ENCODE measurements at regions not wholly inside any gene's neighbourhood (a gene's known extent, or its start where the extent isn't known, plus 50 kb on each side); places are given as distances from the start of the nearest gene placed in this dataset.

DNA sequence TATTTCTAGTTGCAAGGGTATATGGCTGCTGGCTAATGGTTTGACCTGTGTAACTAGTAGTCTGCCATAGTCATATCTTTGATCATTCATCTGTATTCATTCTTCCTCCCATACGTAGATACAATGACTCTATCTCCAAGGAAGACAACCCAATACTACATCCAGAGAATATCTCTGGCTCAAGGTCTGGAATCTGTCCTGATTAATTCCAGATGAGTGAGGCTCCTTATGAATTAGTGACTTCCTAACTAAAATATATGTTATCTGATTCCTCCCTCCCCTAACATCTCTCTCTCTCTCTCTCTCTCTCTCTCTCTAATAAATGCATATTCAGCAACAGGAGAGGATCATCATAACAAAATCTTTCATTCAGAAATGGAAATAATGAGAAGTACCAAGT, 641.5 kb downstream of the FAT4 start:
- DNase-seq = no peak

DNA sequence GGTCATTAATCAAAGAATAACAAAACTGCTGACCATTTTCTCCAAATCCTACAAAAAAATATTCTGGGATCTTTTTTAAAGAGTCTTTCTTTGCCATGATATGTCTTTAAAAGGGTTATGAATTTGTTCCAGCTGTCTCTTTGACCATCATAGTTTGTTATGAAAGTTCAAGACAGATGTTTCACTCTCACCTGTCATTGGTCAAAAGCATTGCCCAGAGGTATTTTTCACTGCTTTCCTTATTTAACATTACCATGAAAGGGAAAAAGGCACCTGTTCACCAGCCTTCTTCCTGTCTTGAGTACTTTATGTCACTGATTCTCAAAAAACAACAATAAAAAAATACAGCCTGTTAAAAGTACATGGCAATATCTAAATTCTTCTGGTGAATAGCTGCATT, 643.8 kb downstream of the FAT4 start:
- no peak for DNase-seq

DNA sequence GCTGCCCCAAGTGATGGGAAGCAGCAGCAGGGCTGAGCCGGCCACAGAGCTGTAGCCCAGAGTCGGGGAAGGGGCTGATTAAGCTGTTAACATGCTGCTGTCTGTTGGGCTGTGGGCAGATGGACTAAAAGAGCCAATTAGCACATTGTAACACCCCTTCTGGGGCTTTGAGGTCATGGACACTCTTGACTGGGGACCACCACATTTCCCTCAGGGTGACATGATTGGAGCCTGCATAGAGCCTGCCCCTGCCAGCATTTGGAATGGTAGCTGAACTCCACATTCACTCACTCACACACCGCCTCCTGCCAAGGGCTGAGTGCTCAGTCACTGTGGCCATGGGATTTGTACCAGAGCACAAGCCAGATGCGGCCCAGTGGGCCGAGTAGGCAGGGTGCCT, 646.9 kb downstream of the FAT4 start:
- no peak for DNase-seq

DNA sequence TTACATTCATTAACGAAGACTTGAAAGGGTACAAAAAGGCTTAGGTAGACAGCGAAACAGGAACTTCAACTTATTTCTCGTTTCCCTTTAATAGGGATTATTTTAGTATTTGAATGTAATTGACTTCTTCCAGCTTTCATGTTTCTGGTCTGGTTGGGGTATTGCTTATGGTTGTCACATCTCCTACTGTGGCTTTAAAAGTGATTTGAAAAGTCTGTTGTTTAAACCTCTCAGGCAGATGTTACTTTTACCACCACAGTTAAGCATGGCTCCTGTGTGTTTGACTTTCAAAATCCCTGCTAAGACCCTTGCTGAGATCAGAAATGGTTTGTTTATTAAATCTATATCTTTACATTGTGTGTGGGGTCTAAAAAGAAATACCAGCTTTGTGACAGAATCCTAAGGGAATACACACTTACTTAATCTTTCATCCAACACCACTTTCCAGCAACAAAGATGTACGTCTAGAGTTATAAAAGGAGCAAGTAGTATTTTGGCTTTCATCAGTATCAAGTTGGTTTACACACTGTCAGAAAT, 661.2 kb downstream of the FAT4 start:
- DNase-seq = peak; percentile 8

DNA sequence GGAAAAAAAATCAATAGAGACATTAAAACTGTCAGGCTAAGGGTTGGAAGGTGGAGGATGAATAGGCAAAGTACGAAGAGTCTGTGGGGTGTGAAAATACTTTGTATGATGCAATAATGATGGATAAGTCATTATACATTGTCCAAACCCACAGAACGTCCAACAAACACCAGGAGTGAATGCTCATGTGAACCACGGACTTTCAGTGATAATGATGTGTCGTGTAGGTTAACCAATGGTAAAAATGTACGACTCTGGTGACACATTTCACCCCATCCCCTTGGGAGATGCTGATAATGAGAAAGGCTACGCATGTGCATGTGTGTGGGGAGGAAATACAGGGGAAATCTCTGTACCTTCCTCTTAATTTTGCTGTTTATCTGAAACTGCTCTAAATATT, 665.2 kb downstream of the FAT4 start:
- no peak for DNase-seq

DNA sequence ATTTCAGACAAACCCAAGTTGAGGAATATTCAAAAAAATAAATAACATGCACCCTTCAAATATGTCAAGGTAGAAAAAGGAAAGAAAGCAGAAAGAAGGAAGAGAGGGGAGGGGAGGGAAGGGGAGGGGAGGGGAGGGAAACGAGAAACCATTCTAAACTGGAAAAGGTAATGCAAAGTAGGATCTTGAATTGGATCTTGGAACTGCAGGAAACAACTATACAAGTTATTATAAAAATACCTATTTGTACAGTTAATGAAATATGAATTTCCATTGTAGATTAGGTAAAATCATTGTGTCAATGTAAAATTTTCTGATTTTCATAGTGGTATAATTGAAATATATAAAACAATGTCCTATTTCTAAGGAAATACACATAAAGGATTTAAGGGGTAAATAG, 668.4 kb downstream of the FAT4 start:
- DNase-seq = no peak

DNA sequence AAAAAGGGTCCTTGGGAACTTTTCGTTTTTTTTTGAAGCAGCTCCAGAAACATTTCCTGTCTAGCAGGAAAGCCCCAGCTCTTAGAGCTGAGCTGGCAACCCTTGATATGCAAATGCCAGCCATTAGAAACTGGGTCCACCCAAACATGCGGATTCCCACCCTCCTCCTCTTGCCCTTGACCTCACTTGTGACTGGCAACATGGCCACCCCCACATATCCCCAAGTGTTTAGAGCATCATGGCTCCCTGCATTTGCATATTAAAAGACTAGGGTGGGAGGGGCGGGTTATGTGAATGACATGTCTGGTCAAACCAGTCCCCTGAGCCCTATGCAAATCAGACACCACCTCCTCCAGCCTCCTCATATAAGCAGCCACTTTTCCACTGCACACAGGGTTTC, 671.1 kb downstream of the FAT4 start:
- no peak for DNase-seq

DNA sequence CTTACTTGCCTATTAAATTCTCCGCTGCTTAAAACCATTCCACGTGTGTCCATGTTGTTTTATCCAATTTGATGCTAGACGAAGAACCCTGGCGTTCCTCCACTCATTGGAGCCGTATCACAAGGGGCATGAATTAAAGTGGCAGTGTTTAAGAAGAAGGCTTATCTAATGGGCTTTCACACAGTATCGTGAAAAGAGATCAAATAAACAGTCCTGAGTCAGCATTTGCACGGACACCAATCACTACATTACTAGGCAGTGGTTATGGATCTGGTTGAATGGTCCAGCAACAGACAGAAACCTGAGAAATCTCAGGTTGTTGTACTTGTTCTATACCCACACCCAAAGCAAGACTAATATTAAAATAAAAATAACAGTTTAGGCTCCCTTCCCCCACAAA, 671.6 kb downstream of the FAT4 start:
- DNase-seq = no peak

DNA sequence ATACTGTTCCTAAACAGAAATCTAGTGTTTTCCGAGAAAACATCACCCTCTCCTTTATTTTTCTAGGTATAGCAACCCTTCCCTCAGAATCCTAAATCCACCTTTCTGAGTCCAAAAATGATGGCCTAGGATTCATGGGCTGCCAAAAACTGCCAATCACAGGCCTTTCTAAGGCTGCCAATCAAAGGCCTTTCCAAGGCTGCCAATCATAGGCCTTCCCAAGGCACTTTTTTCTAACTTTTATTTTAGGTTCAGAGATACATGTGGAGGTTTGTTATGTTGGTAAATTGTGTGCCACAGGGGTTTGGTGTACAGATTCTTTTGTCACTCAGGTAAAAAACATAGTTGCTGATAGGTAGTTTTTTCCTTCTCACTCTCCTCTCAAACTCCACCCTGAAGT, 673.7 kb downstream of the FAT4 start:
- no peak for DNase-seq

DNA sequence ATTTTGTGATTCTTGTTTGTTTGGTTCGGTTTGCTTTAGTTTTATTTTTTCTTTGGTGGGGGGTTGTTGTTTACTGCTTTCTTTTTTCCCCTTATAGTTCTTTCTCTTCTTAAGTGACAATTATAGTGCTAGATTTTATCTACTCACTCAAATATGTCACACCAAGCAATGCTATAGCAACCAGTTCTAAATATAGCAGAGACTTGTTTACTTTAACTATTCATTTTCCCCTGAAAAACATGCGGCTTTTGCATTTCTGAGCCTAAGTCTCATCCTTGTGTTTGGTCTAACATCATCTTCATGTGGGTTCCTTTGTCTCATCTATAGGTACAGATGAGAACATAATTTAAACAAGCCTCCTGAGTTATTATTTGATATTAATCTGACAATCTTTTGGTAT, 676.6 kb downstream of the FAT4 start:
- no peak for DNase-seq

DNA sequence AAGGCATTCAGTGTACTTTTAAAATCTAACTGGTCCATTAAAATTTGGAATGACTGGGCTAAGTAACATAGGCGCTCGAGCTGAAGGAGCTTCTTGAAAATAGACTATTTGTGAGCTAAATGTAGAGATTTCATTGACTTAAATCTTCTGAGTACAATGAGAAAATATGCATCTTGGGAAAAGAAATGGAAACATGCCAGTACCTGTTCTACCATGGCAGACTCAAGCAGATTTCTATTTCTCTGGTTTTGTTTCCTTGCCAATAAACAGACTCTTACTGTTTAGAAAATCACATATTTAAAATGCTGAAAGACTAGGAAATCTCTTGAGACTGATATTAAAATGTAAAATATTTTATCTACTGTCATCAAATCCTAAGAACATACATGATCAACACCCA, 678.1 kb downstream of the FAT4 start:
- no peak for DNase-seq

DNA sequence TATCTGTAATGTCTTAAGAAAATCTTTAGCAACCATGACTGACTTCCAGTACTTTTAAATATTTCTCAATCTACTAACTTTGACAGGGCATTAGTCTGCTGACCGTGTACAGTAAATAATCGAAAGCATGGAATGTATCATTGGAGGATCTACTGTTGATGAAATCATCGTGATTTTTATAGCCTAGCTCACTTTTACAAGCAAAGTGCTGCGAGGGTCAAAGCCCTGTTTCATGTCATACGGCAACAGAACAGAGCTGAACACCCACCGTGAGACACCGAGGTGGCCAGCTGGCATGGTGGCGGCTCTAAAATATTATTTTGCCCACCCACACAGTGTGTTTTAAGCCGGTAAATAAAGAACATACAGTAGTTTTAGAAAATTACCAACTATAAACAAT, 679.3 kb downstream of the FAT4 start:
- DNase-seq = no peak

DNA sequence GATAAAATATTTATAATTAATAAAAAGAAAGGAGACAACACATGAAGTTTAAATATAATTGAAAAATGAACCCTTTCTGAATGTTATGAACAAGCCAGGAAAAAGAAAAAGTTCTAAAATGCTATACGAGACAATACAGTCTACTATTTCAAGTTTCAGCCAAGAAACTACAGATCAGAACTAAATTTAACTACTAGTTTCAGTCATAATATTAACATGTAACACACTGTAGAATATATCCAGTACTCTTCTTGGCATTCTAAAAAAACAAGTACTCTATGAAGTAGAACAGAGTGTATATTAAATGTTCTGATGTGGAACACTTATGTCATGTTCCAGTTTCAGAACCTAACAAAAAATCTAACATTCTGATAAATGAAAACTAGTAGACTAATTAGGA, 679.7 kb downstream of the FAT4 start:
- no peak for DNase-seq

DNA sequence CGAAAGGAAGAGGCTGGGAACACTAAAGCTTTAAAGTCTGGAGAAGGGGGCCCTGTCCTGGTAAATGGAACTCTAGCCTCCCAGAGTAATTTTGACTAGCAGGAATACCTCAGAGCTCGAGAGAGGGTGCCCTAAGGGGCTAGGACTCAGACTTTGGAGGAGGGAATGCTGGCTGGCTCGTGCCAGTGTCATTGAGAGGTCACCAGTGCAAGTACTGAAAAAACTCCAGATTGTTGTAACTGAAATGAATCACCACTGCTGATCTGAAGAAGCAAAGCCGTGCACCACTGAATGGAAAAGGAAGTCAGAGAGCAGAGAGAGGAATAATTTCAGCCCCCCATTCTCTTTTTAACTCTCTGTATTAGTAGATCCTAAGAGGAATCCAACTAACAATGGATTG, 690.2 kb downstream of the FAT4 start:
- DNase-seq = peak; percentile 11

DNA sequence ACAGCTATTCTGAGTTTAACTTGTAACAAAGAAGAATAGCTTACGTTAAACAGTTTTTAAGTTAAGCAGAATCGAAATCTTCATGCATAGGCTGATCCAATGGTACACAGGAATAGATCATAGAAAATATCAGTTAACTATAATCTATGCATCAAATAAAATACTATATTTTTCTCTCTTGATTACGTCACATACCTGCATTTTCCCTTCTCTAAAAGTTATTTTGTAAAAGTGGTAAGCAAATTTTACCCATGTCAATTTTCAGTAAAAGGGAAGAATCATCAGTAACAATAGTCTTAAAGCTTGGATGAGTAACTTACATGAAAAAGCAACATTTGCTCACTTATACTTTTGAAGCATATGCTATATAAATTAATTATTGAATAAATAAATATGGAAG, 692.4 kb downstream of the FAT4 start:
- DNase-seq = no peak

DNA sequence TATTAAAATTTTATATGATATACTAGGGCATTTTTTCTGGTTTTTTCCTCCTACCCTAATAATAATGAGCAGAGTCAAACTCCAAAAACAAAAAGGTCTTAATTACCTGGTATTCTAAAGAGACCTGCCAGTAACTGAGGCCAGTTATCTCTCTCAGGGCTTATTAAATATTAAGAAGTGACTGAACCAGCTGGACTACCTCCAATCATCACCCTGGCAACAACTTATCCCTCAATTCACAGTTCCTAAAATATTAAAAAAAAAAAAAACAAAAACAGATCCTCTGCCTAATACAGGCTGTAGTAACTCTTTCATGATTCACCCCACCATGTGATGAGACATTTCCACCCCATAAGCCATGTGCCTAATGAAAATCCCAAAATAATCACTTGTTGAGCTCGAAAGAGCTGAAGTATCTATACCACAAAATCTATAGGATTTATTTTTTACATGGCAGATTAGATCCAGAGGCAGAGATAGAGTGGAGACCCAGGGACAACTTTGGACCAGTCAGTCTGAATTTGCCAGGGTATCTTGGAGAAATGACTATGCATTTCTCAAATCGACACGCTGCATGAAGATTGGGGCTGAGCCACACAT, 698.0 kb downstream of the FAT4 start:
- DNase-seq = no peak

DNA sequence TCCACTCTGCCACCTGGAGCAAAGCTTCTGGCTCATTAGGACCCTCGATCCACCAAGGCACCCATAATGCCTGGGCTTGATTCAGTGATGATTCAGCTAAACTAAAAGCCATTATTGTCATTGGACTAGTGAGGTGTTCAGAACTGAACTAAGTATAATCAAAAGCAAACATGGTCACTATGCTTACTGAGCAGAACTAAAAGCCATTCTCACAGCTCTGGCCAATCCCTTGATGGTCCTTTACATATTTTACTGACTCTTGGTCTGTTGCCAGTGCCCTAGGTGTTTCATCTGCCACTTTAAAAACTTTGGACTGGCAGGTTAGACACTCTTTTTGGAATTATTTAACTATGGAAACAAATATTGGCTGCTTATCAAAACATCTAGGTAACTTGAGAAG, 703.5 kb downstream of the FAT4 start:
- DNase-seq = peak; percentile 52

DNA sequence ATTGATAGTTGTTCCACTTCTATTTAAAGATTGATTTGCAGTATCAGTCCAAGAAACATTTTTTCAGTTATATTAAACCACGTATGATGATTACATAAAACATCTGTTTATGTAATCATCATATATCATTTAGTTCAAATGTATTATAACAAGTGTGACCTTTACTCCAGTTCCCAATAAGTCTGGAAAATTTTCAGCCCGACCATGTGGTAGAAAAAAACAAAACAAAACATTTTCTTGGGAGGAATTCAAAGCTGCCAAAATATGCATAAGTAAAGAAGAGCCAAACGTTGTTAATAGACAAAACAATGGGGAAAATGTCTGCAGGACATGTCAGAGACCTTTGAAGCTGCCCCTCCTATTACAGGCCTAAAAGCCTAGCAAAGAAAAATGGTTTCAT, 709.1 kb downstream of the FAT4 start:
- DNase-seq = no peak

DNA sequence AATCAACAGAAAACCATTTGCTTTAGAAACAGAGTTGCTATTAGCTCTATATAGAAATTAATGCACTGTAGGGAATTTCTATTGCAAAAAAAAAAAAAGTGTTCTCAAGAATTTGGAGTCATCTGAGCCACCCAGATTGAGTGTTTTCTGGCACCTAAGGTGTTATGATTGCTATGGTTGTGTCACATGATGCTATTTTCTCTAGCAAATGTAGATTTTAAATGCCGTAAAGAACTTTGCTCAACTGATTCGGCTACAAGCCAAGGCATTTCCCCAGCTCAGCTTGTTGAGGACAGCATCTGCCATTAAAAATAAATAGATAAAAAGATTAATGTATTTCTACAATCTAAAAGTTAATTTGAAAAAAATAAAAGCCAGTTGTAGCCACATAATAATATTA, 712.8 kb downstream of the FAT4 start:
- DNase-seq = no peak

DNA sequence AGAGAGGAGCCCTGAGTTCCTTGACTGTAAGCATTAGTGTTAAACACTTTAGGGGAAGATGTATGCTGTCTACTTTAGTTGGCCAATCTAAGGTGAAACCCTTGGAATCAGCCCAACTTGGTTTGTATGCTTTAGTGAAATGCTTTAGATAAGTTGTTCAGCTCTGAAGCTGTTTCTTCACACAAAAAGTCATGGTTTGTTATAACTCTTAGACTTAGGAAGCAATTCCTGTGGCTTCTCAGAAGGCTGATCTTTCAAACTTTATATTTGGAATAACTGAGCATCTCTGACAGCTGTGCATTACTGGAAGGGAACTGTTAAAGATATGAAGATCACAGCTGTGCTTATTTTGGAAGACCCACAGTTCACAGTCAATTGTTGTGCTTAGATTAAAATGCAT, 714.1 kb downstream of the FAT4 start:
- no peak for DNase-seq

DNA sequence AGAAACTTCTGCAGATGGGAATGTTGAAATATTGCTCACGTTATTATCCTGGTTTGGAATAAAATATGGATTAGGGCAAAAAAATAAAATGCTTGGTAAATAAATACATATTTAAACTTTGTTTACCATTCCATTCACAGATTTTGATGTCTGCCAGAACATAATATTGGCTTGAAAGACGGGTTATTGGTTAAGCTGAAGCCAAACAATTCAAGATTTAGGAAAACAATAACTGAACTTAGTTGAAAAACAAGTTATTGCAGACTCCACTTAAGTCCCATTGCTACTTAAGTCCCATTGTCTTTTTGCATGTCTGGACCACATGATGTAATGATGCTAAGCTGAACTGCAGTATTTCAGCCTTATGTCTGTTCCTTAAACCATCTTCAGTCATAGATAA, 722.5 kb downstream of the FAT4 start:
- no peak for DNase-seq

DNA sequence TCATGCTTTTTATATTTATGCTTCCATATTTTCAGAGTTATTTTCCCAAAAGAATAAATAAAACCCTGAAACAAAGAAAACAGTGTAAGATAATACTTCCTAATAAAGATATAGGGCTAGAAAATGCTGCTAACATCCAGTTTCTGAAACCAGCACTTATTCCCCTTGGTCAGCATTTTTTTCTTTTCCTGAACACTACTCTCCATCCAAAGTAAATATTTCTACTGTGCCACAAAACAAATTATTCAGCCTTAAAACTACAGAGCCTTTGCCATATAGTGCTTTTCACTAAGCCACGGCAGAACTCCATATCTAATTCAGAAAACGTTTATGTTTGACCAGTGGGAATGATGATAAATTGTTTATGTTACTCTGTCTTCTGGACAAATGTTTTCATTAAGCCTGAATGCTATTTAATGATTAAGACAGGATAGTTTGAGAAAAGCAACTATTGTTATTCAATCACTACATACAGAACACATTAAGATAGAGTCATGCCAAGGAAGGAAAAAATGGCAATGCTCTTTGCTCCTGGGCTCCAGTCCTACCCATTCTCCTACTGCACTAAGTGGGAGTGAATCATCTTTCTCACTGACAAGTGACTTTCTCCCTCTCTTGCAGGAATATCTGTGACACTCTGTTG, 723.9 kb downstream of the FAT4 start:
- DNase-seq = no peak

DNA sequence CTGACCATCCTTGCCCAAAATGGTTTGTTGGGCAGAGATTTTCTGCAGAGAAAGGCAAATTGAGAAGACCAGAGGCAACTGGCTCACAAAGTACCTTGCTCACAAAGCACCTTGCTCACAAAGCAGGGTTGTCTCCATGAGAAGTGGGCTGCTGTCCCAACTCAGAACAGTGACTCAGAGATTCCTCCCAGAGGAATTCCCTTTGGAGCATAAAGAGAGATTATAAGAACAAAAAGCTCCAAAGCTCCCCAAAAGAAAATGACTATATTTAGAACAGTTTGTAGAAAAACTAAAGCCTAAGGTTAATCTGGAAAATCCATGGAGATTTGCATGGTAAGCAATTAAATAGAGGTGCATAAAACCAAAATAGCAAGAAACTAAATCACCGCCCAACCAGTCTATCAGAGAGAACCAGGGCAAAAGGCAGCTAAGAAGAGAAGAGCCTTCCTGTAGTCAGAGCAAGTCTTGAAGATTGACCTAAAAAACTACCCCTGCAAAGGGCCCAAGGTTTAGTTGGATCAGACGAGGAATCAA, 731.4 kb downstream of the FAT4 start:
- no peak for DNase-seq

DNA sequence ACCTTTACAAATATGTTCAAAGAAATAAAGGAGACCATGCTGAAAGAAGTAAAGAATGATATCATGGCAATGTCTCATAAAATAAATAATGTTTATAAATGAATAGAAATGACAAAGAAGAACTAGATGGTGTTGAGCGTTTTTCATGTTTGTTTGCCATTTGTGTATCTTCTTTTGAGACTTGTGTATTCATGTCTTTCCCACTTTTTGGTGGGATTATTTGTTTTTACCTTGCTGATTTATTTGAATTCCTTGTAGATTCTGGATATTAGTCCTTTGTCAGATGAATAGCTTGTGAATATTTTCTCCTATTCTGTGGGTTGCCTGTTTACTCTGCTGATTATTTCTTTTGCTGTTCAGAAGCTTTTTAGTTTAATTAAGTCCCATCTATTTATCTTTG, 732.4 kb downstream of the FAT4 start:
- no peak for DNase-seq
